ENCODE measurements at regions not wholly inside any gene's neighbourhood (a gene's known extent, or its start where the extent isn't known, plus 50 kb on each side); places are given as distances from the start of the nearest gene placed in this dataset.

- no peak for TF ChIP-seq POLR2A (IDR thresholded peaks at IDR 0.05)
- no peak for TF ChIP-seq CTCF (IDR thresholded peaks at IDR 0.05)
- no peak for TF ChIP-seq EP300 (IDR thresholded peaks at IDR 0.05)
Observed at GRCh38 chr3:22308871-22309270, 557.9 kb upstream of the ZNF385D start.

All from stomach (tissue), 4 donors.